ENCODE measurements at regions not wholly inside any gene's neighbourhood (a gene's known extent, or its start where the extent isn't known, plus 50 kb on each side); places are given as distances from the start of the nearest gene placed in this dataset.

DNA sequence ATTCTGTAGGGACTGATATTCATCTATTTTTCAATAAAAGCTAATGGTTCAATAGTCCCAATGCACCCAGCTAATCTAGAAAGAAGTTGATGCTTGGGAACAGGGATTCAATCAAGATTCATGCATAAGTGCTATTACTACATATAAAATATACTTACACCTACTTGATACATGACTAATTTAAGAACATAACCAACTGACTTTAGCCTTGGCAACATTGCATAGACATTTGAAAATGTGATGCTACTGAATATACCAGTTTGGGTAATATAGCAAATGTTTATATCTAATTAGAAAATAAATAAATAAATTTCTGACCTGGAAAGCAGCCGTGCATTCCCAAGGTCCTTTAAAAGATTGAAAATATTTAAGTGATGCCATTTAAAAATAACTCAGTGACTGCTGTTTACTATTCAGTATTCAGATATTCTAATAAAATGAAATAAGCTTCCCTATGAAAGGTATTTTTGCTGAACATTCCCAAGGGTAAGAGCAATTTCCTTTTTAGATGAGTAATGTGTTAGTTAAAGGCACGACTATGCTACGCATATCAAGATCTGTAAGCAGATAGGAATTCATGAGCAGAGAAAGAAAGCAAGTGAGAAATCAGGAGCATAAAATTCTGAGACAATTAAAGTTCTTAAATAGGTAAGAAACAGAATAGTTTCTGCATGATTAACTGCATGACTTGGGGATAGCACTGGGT, 160.6 kb upstream of the SYT1 start:
- no peak for DNase-seq

DNA sequence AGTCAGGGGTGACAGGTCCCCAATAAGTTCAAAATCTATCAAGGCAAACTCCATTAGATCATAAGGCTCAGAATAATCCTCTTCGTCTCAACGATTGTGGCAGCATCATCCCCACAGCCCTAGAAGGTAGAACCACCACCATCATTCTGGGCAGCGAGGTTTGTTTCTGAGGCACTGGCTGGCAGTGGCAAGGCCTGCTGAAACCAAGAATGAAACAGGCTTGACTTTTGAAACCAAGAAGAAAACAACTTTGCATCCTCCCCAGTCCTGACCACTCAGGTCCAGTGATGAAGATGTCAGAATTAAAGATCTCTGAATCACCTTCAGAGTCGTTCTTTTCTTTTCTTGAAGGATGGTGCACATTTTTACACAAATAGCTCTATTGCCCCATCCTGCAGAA, 152.6 kb upstream of the SYT1 start:
- no peak for DNase-seq

DNA sequence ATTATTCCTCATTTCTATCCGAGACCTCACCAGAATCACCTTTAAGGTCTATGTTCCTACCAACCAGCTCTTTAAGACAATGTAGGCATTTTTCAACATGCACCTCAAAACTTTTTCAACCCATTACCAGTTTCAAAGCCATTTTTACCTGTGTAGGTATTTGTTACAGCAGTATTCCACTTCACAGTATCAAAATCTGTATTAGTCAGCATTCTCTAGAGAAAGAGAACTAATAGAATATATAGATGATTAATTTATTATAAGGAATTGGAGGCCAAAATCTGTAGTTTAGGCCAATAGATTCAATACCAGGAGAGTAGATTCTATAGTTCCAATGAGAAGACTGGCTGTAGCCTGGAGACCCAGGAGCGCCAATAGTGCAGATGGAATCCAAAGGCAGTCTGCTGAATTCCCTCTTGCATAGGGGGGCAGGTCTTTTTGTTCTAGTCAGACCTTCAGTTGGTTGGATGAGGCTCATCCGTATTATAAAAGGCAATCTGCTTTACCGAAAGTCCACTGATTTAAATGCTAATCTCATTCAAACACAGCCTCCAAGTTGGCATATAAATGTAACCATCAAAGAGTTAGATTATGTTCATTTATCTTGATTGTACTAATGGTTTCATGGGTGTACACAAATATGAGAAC, 151.6 kb upstream of the SYT1 start:
- DNase-seq, result no peak

DNA sequence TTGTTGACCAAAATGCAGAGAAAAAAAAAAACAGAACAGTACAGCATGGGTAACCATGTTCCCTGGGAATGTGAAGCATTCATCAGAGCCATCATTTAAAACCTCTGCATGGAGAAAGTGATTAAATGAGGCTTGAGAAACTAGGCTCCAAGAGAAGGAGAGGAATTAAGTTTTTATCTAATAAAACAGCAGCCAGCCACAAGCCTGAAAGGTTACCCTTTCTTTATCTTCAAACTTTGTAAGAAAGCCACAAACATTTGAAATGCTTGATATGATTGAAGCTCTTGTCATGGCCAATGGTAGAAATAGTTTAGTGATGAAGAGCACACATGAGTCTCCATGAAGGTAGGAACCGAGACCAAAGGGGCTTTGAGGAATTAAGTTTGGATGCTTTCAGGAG, 144.9 kb upstream of the SYT1 start:
- no peak for DNase-seq

DNA sequence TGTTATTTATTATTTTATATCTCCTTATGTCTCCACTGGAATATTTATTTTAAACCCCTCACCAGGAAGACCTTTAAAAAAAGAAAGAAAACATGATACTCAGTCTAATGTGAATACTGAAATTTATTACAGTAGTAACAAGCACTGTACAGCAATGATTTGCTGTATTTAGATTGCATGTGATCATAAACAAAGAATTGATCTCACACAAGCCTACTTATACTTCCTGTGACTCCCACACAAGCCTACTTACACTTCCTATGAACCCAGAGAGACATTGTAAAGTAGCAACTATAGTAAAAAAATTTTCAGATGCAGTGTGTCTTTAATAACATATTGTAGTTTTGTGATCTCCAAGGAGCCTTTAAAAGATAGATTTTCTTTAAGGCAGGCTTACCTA, 142.7 kb upstream of the SYT1 start:
- no peak for DNase-seq

DNA sequence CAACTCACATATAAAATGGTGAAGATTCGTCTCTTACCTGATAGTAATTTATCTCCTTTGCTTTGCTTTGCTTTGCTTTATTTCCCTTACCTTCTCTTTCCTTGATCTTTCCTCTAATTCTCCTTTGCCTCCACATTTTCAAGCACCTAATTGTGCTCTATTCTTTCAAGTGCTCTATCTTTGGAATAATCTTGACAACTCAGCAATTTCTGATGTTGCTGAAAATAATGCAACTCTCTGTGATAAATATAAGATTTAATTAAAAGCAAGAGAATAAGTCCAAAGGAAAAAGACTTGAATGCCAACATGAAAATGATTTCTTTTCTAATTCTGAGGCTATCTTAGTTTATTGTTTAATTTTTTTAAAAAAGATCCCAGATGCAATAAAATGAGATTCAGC, 139.5 kb upstream of the SYT1 start:
- DNase-seq, result no peak

DNA sequence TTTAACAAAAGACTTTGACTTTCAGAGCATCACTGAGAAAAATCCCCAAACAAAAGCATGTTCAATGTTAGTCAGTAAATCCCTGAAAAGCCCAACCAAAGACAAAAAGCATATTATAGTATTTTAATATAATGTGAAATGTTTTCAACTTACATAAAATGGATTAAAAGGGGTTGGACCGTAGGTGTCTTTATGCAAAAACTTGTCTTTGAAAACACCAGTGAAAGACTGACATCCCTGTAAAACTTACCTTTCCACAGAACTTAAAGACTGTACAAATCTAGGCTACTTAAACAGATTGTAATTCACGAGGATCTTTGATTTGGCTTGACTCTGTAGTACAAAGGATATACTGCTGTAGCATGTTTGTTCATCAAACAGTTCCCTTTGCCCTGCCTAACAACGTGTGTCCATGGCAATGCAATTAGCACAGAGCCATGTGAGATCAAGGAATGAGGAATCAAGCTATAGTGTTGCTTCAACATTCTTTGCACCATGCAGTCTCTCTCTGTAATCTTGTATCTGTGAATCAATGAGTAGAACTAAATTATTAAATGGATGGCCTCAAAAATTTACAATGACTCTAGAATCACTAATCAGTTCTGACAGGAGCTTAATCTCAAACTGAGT, 138.5 kb upstream of the SYT1 start:
- peak; percentile 66 for DNase-seq

DNA sequence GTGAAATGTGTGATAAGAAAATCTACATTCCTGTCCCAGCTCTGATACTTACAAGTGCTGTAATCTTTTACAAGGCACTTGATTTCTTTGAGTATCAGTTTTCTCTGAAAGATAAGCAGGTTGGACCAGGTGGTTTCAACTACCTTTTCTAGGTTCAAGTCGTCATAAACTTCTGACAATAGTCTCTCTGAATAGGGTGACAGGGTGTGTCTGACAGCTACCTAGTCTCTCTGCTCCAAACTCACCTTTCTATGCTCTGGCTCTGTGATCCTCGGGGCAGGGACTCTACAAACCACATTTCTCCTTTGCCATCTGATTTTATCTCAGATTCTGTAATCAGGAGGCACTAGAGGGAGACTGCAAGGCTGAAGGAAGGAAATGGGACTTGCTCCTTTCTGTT, 137.7 kb upstream of the SYT1 start:
- no peak for DNase-seq

DNA sequence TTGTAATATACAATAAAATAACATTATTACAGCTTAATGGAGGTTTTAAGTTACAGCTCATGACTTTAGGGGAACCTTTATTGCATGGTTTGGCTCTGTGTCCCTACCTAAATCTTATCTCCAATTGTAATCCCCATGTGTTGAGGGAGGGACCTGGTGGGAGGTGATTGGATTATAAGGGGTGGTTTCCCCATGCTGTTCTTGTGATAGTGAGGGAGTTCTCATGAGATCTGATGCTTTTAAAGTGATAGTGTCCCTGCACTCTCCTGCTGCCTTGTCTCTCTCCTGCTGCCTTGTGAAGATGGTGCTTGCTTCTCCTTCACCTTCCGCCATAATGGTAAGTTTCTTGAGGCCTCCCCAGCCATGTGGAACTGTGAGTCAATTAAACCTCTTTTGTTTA, 132.1 kb upstream of the SYT1 start:
- DNase-seq, result no peak

DNA sequence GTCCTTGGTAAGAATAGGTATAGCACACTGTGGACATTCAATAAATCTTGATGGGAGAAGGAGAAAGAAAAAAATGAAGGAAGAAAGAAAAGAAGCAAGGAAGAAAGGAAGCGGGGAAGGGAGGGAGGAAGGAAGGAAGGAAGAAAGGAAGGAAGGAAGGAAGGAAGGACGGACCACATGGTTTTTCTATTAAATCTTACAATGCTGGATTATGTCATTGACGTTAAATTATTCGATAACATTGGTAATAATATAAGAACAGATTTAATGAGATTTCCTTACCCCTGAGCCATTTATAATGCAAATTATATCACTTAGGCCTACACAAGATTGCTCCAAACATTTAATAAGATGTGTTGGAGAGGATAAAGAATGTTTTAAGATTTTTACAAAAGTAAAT, 124.9 kb upstream of the SYT1 start:
- DNase-seq, result no peak

DNA sequence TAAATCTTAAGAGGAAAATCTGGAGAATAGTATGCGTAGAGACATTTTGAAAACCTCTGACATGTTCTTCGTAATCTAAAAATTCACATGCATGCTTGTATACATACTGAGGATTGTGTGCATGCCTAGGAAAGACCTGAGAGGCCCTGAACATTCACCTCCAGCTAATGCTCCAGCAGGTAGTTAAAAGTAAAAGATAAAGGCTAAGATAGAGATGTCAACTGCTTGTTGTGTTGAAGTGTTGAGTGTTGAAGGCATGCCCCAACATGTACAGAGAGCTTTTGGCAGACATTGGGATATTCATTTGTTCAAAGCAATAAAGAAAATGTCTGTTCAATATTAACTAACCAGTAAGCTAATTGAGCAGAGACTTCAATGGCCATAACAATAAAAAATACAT, 118.6 kb upstream of the SYT1 start:
- no peak for DNase-seq

DNA sequence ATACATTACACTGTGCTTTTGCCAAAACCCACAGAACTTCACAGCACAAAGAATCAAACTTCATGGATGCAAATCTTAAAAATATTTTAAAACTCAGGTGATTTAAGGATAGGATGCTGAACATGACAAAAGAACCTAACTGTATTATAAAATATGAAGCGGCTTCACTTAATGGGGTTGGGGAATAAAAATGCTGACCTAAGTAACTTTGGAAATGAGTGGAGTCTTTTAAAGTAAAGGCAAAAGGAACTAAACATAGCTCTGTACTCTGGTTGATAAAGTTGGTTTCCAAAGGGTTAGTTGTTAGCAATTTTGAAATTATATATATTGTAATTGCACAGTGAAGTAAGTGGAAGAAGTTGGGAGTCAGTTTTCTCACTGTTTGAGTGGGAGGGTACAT, 111.5 kb upstream of the SYT1 start:
- no peak for DNase-seq

DNA sequence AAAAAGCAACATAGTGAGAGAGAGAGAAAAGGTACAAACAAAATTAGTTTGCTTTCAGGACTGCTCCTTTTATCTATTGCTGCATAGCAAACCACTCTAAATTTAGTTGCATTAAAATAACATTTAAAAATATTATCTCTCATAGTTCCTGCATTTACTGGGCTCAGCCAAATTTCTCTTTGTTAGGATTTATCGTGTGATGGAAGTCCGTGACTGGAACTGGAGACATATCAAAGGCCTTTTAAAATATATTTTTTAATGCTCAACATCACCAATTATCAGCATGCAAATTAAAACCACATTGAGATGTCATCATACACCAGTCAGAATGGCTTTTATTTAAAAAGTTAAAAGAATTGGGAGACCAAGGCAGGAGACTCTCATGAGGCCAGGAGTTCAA, 107.6 kb upstream of the SYT1 start:
- DNase-seq, result no peak

DNA sequence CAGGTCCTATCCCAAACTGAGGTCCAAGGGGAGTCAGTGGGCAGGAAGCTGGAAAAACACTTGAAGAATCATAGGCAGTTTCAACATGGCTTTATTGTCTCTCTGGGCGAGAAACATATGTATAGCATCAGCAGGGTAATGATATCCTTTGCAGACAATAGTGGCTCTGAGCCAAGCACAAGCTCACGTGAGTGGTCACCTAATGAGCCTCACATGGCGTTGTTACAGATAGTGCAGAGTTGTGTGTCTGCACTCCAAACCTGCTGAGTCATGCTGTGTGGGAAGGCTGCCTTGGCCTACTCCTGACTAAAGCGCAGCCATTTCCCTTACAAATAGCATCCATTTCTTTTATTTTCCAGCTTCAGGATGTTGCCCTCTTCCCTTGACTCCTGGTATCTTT, 105.2 kb upstream of the SYT1 start:
- no peak for DNase-seq

DNA sequence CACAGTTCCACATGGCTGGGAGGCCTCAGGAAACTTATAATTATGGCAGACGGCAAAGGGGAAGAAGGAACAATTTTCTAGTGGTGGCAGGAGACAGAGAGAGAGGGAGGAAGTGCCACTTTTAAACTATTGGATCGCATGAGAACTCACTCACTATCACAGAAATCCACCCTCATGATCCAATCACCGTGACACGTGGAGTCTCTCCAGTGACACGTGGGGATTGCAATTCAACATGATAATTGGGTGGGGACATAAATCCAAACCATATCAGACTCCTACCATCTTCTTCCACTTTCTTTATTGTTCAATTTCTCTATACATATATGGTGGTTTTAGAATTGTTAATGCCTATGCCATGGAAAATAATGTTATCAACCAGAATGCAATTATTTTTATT, 103.7 kb upstream of the SYT1 start:
- DNase-seq, result no peak

DNA sequence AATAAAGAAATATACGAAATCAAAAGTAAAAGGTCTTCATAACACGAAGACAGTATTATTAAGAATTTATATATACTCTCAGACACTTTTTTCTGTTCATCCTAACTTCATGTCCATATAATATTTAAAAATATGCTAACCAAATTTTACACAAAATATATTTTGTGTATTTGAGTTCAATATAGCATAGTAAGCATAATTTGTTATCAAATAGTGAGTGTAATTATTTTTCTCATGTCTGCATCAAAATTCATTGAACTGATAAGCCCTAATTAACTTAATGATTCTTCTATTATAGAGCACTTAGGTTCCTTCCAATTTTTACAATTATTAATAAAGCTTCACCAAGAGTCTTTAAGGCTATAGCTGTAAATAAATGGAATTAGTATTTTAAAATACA, 99.7 kb upstream of the SYT1 start:
- no peak for DNase-seq

DNA sequence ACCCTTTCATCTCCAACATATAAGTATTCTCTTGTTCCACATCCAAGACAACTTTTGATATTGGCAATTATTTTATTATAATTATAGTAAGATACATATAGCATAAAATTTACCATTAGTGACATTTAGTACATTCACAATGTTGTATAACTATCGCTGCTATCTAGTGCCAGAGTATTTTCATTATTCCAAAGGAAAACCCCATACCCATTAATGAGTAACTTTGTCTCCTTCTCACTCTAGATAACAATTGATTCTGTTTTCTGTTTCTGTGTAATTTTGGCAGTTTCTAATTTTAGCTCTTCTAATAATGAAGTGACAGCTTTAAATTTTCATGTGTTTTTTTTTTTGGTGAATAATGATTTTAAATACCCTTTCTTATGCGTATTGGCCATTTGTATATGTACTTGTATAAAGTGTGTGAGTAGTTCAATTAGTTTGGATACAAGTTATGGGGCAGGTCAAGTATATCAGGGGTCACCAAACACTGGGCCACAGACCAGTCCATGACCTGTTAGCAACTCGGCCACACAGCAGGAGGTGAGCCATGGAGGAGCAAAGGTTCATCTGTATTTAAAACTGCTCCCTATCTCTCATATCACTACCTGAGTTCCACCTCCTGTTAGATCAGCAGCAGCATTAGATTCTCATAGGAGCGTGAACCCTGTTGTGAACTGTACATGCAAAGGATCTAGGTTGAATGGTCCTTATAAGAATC, 97.2 kb upstream of the SYT1 start:
- no peak for DNase-seq

DNA sequence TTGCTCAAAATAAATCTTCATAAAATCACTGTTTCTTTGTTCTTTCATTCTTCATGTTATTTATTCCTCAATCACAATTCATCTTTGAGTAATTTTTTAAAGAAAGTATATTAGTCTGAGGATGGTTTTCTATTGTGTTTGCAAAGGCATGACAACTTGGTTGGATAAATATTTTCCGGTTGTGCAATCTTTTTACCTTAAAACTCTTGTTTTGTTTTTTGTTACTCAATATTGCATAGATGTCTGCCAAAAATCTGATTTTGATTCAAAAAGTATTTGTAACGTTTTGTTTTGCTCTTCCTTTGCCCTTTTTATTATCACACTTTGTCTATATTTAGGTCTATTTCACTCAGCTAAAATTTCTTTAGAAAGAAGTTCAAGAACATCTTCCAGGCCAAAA, 86.2 kb upstream of the SYT1 start:
- DNase-seq, result no peak

DNA sequence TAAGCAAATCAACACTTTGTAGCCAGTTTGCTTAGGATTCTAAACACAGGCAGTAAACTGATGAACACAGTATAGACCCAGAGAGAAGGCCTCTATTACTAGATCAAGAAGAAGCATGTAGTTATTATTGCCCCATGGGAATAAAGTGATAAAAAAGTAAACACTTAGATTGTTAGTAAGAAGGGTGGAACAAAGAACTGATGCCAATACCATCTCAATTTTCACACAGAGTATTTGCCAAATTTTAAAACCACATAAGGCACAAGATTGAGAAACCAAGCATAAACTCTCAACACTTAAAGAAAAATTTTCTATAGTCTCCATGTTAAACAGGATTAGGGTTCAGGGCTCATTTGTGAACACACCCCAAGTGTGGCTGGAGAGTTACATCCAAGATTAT, 77.0 kb upstream of the SYT1 start:
- no peak for DNase-seq

DNA sequence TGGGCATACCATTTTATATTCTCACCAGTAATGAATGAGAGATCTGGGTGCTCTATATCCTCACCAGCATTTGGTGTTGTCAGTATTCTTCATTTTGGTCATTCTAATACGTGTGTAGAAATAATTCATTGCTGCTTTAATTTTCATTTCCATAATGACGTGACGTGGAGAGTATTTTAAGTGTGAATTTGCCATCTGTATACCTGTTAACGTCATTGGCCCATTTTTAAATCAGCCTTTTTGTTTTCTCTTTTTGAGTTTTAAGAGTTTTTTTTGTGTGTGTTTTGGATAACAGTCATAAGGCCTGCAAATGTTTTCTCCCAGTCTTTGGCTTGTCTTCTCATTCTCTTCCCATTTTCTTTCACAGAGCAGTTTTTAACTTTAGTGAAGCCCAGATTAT, 74.4 kb upstream of the SYT1 start:
- no peak for DNase-seq

DNA sequence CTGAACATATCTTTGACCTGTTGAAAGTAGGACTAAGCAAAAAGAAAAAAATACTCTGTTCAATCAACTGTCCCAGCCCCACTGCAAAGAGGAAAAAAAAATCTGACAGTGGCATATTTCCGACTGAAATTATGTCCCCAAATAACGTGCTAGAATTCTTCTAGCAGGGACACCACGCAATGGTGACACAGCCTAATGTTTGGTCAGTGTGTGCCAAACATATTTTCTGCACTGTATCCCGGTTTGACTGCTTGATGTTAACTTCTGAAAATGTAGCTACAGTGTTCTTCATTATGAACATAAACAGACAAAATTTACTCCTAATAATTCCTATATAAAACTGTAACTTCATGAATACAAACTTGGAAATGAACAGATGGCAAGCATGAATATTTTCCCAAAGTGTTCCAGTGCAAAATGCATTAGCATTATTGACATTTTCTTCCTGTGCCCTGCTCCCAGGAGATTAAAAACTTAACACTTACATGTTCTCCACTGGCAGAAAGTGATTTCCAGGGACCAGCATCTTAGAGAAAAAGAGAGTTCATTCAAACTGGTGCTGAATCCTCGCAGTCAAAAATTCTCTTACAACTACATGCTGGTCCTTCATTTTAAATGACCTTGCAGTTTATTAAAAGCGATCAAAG, 72.4 kb upstream of the SYT1 start:
- DNase-seq, result no peak

DNA sequence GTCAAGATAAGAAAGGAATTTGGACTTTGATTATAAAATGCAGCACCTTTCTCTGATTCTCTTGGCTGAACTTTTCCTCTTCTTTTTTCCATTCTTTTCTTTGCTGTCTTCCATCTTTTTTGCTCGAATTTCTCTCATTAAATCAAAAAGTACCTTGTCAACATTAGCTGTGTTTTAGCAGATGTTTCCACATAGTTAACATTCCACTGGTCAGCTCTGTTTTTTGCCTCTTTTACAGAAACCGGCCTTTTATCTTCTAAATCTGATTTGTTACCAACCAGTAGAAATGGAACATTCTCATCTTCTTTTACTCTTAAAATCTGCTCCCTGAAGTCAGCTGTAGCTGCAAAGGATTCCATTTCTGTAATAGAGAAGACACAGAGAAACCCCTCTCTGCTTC, 71.1 kb upstream of the SYT1 start:
- DNase-seq, result no peak

DNA sequence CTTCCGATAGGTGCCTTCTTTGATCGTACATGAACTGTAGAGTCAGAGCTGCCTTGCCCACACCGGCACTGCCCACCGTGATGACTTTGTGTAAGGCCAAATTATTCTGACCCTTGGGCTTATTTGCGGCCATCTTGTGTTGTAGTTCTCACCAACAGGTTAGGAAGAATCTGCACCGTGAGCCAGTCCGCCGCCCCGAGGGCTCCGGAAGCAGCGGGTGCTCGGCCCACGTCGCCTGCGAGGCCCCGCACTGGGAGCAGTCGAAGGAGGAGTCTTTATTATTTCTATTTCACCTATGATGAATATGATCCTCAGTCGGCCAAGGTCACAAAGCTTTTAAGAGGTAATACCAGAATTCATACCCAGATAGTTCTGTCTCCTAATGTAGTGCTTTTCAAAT, 70.6 kb upstream of the SYT1 start:
- DNase-seq, result no peak

Measured in COR-L47 (cell line).